DMS 273 (cell line): ENCODE measurements at regions not wholly inside any gene's neighbourhood (a gene's known extent, or its start where the extent isn't known, plus 50 kb on each side); places are given as distances from the start of the nearest gene placed in this dataset.

Experiments used
- DNase-seq: peaks from one replicate; lab custom pipeline; 2025; ENCODE audit not compliant: unreplicated experiment; lab: John Stamatoyannopoulos, UW

DNA sequence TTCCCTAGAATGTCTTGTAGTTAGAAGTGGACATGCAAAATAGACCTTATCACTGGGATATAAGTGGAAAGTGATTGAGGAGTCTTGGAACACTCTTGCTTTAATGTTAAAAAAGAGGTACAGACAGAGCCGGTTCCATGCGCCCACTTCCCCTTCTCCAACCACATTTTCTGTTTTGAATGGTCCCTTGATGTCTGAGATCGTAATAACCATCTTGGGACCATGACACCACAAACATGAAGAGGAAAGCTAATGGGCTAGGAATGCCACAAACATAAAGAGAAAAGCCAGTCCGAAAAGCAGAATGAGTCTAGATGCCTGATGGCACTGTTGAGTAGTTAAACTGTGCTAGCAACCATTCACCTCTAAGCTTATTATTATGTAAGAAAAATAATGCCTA lies 54.8 kb upstream of the SPON1 start:
- DNase-seq = no peak

DNA sequence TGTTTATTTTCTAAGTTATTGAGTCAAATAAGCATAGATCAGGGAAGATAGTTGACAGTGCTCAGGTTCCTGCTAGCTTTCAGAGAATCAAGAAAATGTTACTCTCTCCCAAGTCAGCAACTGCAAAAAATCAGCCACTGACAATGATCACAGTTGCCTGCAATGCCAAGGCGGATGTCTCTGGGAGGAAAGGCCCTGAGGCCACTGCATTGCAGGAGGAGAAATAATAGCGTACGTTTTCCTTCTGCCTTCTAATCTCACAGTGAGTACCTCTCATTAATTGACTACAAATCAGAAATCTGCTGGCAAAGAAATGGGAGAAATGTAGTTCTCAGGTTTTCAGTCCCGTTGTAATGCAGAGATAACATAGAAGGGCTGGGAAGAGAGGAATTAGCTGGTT lies 54.0 kb upstream of the SPON1 start:
- no peak for DNase-seq
